ENCODE measurements at regions not wholly inside any gene's neighbourhood (a gene's known extent, or its start where the extent isn't known, plus 50 kb on each side); places are given as distances from the start of the nearest gene placed in this dataset.

DNA sequence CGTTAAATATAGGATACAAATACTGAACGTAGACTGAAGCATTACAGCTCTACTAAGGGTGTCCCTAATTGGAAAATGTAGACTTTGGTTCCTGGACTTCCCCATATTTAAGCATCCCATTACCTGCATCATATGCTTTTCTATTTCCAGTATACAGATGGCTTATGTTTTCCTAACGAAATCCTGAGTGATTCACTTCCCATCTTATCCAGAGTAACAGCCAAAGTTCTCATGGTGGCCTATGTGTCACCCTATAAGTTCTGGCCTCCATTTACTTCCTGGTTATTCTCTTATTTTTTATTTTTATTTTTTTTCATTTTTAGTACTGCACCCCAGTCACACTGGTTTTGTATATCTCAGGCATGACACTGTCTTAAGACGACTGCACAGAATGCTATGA, 552.3 kb downstream of the PRDM9 start:
- TF ChIP-seq, protein P1, sequence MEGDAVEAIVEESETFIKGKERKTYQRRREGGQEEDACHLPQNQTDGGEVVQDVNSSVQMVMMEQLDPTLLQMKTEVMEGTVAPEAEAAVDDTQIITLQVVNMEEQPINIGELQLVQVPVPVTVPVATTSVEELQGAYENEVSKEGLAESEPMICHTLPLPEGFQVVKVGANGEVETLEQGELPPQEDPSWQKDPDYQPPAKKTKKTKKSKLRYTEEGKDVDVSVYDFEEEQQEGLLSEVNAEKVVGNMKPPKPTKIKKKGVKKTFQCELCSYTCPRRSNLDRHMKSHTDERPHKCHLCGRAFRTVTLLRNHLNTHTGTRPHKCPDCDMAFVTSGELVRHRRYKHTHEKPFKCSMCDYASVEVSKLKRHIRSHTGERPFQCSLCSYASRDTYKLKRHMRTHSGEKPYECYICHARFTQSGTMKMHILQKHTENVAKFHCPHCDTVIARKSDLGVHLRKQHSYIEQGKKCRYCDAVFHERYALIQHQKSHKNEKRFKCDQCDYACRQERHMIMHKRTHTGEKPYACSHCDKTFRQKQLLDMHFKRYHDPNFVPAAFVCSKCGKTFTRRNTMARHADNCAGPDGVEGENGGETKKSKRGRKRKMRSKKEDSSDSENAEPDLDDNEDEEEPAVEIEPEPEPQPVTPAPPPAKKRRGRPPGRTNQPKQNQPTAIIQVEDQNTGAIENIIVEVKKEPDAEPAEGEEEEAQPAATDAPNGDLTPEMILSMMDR (conservative IDR thresholded peaks at IDR 0.05; ENCODE audit: low read depth, low read length) = no peak
- no peak overlapping the region for H3K4me3 ChIP-seq (ENCODE audit: low read depth, low read length)
- DNase-seq (ENCODE audit: low read depth) = no peak

DNA sequence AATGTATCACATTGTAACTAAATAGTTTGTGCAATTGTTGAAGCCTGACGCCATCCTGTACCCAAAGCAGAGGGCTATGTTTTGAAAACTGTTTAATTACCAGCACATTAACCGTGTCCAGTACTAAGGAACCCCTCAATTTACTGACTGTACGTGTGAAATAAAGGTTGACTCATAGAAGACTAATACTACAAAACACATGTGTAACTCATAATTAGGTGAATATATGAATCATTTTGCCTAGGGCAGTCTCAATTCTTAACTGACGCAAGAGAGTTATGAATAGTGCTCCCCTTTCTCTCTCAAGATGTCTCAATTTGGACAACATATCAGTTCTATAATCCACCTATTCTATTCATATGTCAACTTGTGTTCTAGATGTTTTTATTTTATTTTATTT, 558.4 kb downstream of the PRDM9 start:
- no peak for DNase-seq (ENCODE audit: low read depth)
- TF ChIP-seq, protein P1 (conservative IDR thresholded peaks at IDR 0.05; ENCODE audit: low read depth, low read length) = no peak
- no peak overlapping the region for H3K4me3 ChIP-seq (ENCODE audit: low read depth, low read length)

DNA sequence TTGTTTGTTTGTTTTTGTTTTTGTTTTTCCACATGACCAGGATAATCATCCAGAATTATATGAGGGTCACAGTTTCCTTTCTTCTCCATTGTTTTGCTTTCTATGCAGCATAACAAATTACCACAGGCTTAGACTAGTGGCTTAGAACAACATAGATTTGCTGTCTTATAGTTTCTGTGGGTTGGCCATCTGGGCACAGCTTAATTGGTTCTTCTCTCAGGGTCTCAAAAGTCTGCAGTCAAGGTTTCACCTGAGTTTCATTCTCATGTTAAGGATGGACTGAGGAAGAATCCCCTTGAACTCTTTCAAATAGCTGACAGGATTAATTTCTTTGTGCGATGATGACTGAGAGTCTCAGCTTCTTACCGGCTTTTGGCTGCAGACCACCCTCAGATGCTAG, 559.8 kb downstream of the PRDM9 start:
- no peak for DNase-seq (ENCODE audit: low read depth)
- H3K4me3 ChIP-seq (ENCODE audit: low read depth, low read length) = no peak overlapping the region
- TF ChIP-seq, protein P1 (conservative IDR thresholded peaks at IDR 0.05; ENCODE audit: low read depth, low read length) = no peak

DNA sequence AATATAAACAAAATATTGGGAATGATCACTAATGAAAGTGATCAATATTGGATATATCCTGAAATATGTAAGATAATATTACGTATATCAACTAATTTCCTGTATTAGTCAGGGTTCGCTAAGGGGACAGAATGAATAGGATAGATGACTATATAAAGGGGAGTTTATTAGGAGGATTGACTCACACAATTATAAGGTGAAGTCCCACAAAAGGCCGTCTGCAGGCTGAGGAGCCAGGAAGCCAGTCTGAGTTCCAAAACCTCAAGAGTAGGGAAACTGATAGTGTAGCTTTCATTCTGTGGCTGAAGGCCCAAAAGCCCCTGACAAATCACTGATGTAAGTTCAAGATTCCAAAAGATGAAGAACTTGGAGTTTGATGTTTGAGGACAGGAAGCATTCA, 561.1 kb downstream of the PRDM9 start:
- no peak overlapping the region for H3K4me3 ChIP-seq (ENCODE audit: low read depth, low read length)
- TF ChIP-seq, protein P1 (conservative IDR thresholded peaks at IDR 0.05; ENCODE audit: low read depth, low read length) = no peak
- DNase-seq (ENCODE audit: low read depth) = no peak

DNA sequence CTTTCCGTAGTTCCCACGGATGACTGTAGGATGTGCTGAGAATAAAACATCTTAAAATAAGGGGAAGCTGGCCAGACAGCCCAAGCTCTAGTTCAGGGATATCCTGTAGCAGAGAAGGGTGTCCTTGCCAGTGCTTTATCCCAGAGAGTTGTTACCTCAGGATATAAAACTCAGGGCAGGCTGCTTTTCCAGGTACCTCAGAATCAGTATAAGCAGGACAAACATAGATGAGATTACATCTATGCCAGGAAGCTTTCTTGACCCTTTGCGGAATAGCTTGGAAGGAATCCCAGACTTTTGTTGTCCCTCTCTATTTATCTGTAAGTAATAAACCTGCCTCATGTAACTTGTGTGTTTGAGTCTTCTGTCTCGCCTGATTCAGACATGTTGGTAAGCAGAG, 565.7 kb downstream of the PRDM9 start:
- no peak overlapping the region for H3K4me3 ChIP-seq (ENCODE audit: low read depth, low read length)
- DNase-seq (ENCODE audit: low read depth) = no peak
- TF ChIP-seq, protein P1 (conservative IDR thresholded peaks at IDR 0.05; ENCODE audit: low read depth, low read length) = no peak

DNA sequence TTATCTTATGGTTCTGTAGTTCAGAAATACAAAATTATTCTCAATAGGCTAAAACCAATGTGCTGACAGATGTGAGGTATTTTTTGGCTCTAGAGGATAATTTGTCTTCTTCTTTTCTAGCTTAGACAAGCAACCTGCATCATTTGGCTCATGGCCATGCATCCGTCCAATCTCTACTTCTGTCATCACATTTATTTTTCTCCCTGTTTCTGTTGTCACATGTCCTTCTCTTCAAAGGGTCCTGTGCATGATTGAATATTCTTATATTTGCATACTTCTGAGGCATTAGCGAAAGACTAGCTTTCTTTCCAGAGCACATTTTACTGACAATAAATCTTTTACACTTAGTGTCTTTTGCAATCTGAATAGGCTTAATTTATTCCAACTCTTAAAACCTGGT, 564.7 kb downstream of the CDH10 start:
- H3K4me3 ChIP-seq (ENCODE audit: low read depth, low read length) = no peak overlapping the region
- no peak for DNase-seq (ENCODE audit: low read depth)
- TF ChIP-seq, protein P1 (conservative IDR thresholded peaks at IDR 0.05; ENCODE audit: low read depth, low read length) = no peak

DNA sequence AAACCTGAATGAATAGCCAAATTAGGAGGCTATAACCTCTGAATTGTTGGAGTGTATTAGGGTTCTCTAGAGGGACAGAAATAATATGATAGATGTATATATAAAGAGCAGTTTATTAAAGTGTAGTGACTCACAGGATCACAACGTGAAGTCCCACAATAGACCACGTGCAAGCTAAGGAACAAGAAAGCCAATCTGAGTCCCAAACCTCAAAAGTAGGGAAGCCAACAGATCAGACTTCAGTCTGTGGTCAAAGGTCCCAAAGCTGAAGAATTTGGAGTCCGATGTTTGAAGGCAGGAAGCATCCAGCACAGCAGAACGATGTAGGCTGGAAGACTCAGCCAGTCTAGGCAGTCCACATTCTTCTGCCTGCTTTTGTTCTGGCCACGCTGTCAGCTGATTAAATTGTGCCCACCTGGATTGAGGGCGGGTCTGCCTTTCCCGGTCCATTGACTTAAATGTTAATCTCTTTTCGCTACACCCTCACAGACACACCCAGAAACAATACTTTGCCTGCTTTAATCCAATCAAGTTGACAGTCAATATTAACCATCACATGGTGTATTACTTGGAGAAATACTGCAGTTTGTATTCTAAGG, 550.6 kb downstream of the CDH10 start:
- H3K4me3 ChIP-seq (ENCODE audit: low read depth, low read length) = no peak overlapping the region
- DNase-seq (ENCODE audit: low read depth) = no peak
- TF ChIP-seq, protein P1 (conservative IDR thresholded peaks at IDR 0.05; ENCODE audit: low read depth, low read length) = no peak

Measured in epithelial cell of proximal tubule (primary cell).